PC-9 (cell line): ENCODE measurements at regions not wholly inside any gene's neighbourhood (a gene's known extent, or its start where the extent isn't known, plus 50 kb on each side); places are given as distances from the start of the nearest gene placed in this dataset.

Experiments used
- CTCF ChIP-seq: fragments of 200-600 bp; sonication (generic); conservative IDR thresholded peaks from 2 replicates; pipeline ENCODE4 v1.6.1; 2017; ENCODE audit warnings: mixed run types, antibody characterized with exemption, mild to moderate bottlenecking, moderate library complexity
- EZH2 ChIP-seq: fragments of 200-600 bp; sonication (generic); IDR thresholded peaks from 2 replicates; pipeline ENCODE4 v1.8.0; 2017; ENCODE audit warnings: antibody characterized with exemption, low read depth

GRCh38 chr6:169906004-169906687, 154.7 kb downstream of the ERMARD start:
- no peak for TF ChIP-seq EZH2
- TF ChIP-seq CTCF: no peak
